ENCODE measurements at regions not wholly inside any gene's neighbourhood (a gene's known extent, or its start where the extent isn't known, plus 50 kb on each side); places are given as distances from the start of the nearest gene placed in this dataset.

DNA sequence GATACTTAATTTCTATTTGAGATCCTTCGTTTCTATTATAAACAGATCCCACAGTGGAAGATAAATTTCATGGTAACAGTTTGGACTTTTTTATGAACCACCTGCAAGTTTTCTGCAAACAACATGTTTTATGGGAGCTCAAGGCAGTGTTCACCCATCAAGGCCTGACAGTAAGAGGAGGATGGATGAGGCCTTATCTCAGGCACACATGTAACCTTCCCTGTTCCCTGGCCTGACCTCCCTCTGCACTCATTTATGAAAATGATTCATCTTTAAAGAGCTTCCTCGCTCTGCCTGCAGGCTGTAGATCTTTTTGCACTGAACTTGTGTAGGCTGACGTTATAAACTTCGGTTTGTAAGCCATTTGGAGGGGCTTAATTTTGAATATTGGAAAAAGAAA lies 500.1 kb downstream of the GATA3 start:
- Histone ChIP-seq H3K4me2 (ENCODE audit: insufficient read depth, low read length) (no peak overlapping the region), H3K9ac (replicated peaks; ENCODE audit: extremely low read depth, insufficient read depth, low read length) (no peak overlapping the region), H3K36me3 (ENCODE audit: control insufficient read depth in 2 of 2, extremely low read depth in 1 of 2, insufficient read depth in 2 of 2, low read length in 2 of 2) (no peaks in the 10 kb centered on the region), H2AFZ (ENCODE audit: low read depth, low read length) (no peak overlapping the region), H3K4me1 (ENCODE audit: control insufficient read depth, extremely low read depth, insufficient read depth, low read length) (no peaks in the 10 kb centered on the region), H4K20me1 (replicated peaks; ENCODE audit: control insufficient read depth, extremely low read depth, insufficient read depth, low read length) (no peaks in the 10 kb centered on the region), H3K9me1 (replicated peaks; ENCODE audit: control insufficient read depth, extremely low read depth, insufficient read depth, low read length) (no peaks in the 10 kb centered on the region), H3K27ac (ENCODE audit: insufficient read depth, low read depth, low read length) (no peak overlapping the region), H3K4me3 (replicated peaks in 1 of 3; ENCODE audit: insufficient read depth in 1 of 3, low read depth in 1 of 3, low read length in 3 of 3) (no peak overlapping the region), H3K79me2 (ENCODE audit: control insufficient read depth, insufficient read depth, low read length) (no peaks in the 10 kb centered on the region), H3K9me3 (replicated peaks; ENCODE audit: control insufficient read depth, insufficient read depth, low read length) (no peaks in the 10 kb centered on the region), H3K27me3 (ENCODE audit: control insufficient read depth in 2 of 2, insufficient read depth in 2 of 2, low read length in 2 of 2) (no peaks in the 10 kb centered on the region)
- intact Hi-C loops (cut with micrococcal nuclease): no loop called here
- no TSS peak for BruUV-seq (replicated peaks)
- TF ChIP-seq FOS (IDR thresholded peaks at IDR 0.05; ENCODE audit: borderline replicate concordance, insufficient read depth, low read length) (no peak), MAX (IDR thresholded peaks at IDR 0.05; ENCODE audit: insufficient read depth, insufficient read length) (no peak), POLR2AphosphoS5 (IDR thresholded peaks at IDR 0.05; ENCODE audit: insufficient read depth, low read depth, low read length) (no peak), JUN (IDR thresholded peaks at IDR 0.05; ENCODE audit: borderline replicate concordance, insufficient read depth, insufficient read length, low read depth) (no peak), POLR2A (IDR thresholded peaks at IDR 0.05; ENCODE audit: low read depth, low read length) (no peak), MYC (IDR thresholded peaks at IDR 0.05; ENCODE audit: low read depth, low read length) (no peak), CTCF (IDR thresholded peaks at IDR 0.05; ENCODE audit: extremely low read depth in 1 of 2, insufficient read depth in 1 of 2, low read depth in 1 of 2, low read length in 2 of 2) (no peak)
- no peak for FAIRE-seq
- dilution Hi-C loops (cut with MboI; ENCODE audit: extremely low pct_ligation_motif_present, low sequenced_read_pairs): no loop called here
- POLR2A ChIA-PET: no interaction called here
- CTCF ChIA-PET: no interaction called here
- no peak for DNase-seq (ENCODE audit: low read depth, low spot score)

DNA sequence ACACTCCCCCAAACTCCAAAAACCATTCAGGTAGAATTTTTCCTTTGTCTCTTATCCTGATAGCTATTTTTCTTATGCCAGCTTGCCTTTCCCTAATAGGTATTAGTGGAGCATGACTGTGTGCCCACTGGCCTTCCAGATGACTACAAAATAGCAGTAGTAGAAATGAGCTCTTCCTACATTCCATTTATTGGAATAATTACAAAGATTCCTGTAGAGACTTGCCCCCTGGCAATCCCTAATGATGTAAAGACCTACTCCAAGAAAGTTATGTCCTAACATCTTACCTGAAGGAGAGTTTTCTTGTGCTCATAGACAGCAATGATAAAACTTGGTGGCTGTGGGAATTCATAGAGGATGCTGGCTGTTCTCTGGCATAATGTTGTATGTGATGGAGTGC lies 501.8 kb downstream of the GATA3 start:
- dilution Hi-C loops (cut with MboI; ENCODE audit: extremely low pct_ligation_motif_present, low sequenced_read_pairs) (no loop called here), intact Hi-C loops (cut with micrococcal nuclease) (no loop called here)
- DNase-seq (ENCODE audit: low read depth, low spot score) (no peak), FAIRE-seq (no peak)
- Histone ChIP-seq H3K9me3 (replicated peaks; ENCODE audit: control insufficient read depth, insufficient read depth, low read length) (no peaks in the 10 kb centered on the region), H3K9ac (replicated peaks; ENCODE audit: extremely low read depth, insufficient read depth, low read length) (no peak overlapping the region), H2AFZ (ENCODE audit: low read depth, low read length) (no peak overlapping the region), H3K9me1 (replicated peaks; ENCODE audit: control insufficient read depth, extremely low read depth, insufficient read depth, low read length) (no peaks in the 10 kb centered on the region), H3K79me2 (ENCODE audit: control insufficient read depth, insufficient read depth, low read length) (no peaks in the 10 kb centered on the region), H3K27me3 (ENCODE audit: control insufficient read depth in 2 of 2, insufficient read depth in 2 of 2, low read length in 2 of 2) (no peaks in the 10 kb centered on the region), H3K36me3 (ENCODE audit: control insufficient read depth in 2 of 2, extremely low read depth in 1 of 2, insufficient read depth in 2 of 2, low read length in 2 of 2) (no peaks in the 10 kb centered on the region), H3K4me1 (ENCODE audit: control insufficient read depth, extremely low read depth, insufficient read depth, low read length) (no peaks in the 10 kb centered on the region), H4K20me1 (replicated peaks; ENCODE audit: control insufficient read depth, extremely low read depth, insufficient read depth, low read length) (no peaks in the 10 kb centered on the region), H3K4me3 (replicated peaks in 1 of 3; ENCODE audit: insufficient read depth in 1 of 3, low read depth in 1 of 3, low read length in 3 of 3) (no peak overlapping the region), H3K27ac (ENCODE audit: insufficient read depth, low read depth, low read length) (no peak overlapping the region), H3K4me2 (ENCODE audit: insufficient read depth, low read length) (no peak overlapping the region)
- ChIA-PET POLR2A (no interaction called here), CTCF (no interaction called here)
- TF ChIP-seq JUN (IDR thresholded peaks at IDR 0.05; ENCODE audit: borderline replicate concordance, insufficient read depth, insufficient read length, low read depth) (no peak), FOS (IDR thresholded peaks at IDR 0.05; ENCODE audit: borderline replicate concordance, insufficient read depth, low read length) (no peak), CTCF (IDR thresholded peaks at IDR 0.05; ENCODE audit: extremely low read depth in 1 of 2, insufficient read depth in 1 of 2, low read depth in 1 of 2, low read length in 2 of 2) (no peak), EZH2 (IDR thresholded peaks at IDR 0.05; ENCODE audit: borderline replicate concordance, low read depth, low read length, severe bottlenecking) (no peak), MYC (IDR thresholded peaks at IDR 0.05; ENCODE audit: low read depth, low read length) (no peak), GATA2 (IDR thresholded peaks at IDR 0.05; ENCODE audit: insufficient read depth, insufficient read length, low read depth, low read length) (no peak), POLR2A (IDR thresholded peaks at IDR 0.05; ENCODE audit: low read depth, low read length) (no peak), MAX (IDR thresholded peaks at IDR 0.05; ENCODE audit: insufficient read depth, insufficient read length) (no peak), POLR2AphosphoS5 (IDR thresholded peaks at IDR 0.05; ENCODE audit: insufficient read depth, low read depth, low read length) (no peak)
- no TSS peak for BruUV-seq (replicated peaks)

Data from endothelial cell of umbilical vein (primary cell).